ENCODE measurements at regions not wholly inside any gene's neighbourhood (a gene's known extent, or its start where the extent isn't known, plus 50 kb on each side); places are given as distances from the start of the nearest gene placed in this dataset.

- TF ChIP-seq, protein P1, sequence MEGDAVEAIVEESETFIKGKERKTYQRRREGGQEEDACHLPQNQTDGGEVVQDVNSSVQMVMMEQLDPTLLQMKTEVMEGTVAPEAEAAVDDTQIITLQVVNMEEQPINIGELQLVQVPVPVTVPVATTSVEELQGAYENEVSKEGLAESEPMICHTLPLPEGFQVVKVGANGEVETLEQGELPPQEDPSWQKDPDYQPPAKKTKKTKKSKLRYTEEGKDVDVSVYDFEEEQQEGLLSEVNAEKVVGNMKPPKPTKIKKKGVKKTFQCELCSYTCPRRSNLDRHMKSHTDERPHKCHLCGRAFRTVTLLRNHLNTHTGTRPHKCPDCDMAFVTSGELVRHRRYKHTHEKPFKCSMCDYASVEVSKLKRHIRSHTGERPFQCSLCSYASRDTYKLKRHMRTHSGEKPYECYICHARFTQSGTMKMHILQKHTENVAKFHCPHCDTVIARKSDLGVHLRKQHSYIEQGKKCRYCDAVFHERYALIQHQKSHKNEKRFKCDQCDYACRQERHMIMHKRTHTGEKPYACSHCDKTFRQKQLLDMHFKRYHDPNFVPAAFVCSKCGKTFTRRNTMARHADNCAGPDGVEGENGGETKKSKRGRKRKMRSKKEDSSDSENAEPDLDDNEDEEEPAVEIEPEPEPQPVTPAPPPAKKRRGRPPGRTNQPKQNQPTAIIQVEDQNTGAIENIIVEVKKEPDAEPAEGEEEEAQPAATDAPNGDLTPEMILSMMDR (IDR thresholded peaks at IDR 0.05), result no peak
- TF ChIP-seq POLR2A (IDR thresholded peaks at IDR 0.05), result no peak
These were observed 238.1 kb downstream of the MED10 start for GRCh38 chr5:6140219-6140618.
